HS-5 (cell line): ENCODE measurements at regions not wholly inside any gene's neighbourhood (a gene's known extent, or its start where the extent isn't known, plus 50 kb on each side); places are given as distances from the start of the nearest gene placed in this dataset.

ENCODE experiments used
- DNase-seq: peaks from one replicate; pipeline ENCODE4 v3.0.0-alpha.2; 2012; ENCODE audit warnings: low read depth

DNA sequence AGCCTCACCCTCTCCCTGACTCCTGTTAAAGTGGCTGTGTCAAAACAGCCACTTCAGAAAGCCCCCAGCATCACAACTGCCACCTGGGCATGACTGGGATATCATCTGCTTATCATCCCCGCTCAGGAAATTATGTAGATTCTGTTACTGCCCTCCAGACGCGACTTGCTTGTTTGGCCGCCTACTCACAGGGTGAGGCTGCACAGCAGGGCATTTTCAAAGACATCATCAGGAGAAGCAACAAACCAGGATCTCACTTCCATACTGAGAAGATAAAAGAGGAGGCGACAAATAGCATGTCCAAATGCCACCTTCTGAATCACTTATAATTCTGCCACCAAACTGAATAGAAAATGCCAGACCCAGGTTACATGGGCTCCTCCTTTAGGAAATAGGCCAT lies 94.8 kb downstream of the MIS18A start:
- no peak for DNase-seq

DNA sequence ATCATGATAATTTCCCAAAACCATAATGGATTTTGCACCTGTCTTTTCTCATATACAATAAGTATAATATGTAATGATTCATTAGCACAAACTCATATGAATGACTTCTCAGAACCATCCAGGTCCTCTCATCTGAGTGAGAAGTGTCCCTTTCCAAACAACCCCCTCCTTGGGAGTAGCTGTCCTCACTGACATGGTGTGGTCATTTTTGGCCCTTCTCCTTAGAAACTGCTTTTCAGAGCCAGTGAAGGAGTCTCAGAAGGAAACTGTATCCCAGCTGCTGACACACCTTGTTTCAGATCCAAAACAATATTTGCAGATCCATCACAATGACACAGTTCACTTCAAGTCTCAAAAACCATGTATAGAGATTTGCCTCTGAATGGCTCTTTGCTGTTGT lies 95.5 kb downstream of the MIS18A start:
- DNase-seq = no peak

DNA sequence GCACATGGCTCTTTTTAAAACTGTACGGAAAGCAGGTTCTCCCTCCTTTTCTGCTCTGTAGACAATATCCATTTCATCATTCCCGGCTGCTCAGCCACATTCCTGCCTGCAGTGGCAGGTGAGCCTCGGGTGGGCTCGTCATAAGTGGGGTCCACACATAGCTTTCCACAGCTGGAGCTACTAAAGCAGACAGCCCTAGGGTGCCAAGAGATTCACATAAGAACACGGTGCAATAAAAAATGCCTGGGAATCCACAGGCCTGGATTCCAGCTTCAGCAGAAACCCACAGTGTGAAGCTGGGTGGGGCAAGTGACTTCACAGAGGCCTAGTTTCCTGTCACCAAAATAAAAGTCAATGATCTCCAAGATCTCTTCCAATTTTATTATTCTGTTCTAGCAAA lies 96.4 kb downstream of the MIS18A start:
- DNase-seq = no peak

DNA sequence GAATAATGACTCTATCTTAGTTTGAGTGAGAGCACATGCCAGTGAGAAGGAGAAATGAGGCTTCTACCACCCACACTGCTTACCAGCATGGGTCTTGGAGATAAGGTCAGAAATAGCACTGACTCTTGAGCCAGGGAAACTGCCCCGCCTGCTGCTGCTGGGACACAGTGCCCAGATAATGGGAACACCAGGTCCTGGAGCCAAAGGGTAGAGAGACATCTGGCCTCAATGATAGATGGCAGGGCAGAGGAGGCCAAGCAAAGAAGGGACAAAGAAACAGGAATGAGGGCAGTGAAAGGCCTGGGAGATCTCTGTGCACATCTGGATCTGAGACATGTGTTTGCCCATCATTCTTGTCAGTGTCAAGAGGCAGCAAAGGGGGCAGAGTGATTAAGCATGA lies 97.4 kb downstream of the MIS18A start:
- no peak for DNase-seq

DNA sequence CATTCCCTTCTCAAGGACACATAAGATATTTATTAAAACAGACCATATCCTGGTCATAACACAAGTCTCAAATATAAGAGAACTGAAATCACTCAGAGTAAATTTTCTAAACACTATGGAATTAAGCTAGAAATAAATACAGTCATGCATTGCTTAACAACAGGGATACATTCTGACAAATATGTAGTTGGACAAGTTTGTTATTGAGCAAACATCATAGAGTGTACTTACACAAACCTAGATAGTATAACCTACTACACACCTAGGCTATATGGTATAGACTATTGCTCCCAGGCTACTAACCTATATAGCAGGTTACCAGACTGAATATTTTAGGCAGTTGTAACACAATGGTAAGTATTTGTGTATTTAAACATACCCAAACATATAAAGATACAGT lies 104.0 kb downstream of the MIS18A start:
- DNase-seq = no peak

DNA sequence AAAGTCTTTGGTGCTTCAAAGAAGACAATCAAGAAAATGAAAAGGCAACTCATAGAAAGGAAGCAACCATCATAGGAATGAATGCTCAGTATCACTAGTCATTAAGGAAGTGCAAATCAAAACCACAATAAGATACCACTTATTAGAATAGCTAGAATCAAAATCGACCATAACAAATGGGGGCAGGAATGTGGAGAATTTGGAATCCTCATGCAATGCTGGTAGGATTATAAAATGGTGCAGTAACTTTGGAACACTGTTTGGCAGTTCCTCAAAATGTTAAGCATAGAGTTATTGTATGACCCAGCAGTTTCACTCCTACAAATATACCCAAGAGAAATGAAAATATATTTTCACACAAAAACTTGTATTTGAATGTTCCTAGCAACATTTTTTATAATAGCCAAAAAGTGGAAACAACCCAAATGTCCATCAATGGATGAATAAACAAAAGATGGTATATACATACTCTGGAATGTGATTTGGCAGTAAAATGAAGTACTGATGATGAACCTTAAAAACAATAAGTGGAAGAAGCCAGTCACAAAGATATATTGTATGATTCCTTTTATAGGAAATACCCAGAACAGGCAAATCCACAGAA lies 105.6 kb downstream of the MIS18A start:
- no peak for DNase-seq

DNA sequence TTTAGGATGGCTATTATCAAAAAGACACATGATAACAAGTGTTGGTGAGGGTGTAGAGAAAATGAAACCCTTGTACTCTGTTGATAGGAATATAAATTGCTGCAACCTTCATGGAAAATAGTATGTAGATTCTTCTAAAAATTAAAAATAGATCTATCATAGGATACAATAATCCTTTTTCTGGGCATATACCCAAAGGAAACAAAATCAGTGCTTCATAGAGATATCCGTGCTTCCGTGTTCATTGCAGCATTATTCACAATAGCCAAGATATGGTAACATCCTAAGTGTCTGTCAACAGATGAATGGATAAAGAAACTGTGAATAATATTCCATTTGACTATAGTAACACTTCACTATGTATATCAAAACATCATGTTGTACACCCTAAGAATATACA lies 106.7 kb downstream of the MIS18A start:
- no peak for DNase-seq

DNA sequence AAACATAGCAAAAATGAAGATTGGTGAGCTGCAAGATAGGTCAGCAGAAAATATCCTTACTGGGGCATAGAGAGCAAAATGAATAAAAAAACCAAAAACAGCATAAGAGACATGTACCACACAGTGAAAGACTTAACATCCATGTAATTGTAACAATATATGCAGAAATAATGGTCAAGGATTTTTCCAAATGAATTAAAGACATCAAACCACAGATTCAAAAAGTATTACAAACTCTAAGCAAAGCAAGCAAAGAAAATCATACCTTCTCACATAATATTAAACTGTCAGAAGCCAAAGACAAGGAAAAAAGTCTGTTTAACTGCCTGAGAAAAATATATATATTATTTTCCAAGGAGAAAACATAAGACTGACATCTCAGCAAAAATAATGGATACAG lies 111.3 kb downstream of the MIS18A start:
- no peak for DNase-seq

DNA sequence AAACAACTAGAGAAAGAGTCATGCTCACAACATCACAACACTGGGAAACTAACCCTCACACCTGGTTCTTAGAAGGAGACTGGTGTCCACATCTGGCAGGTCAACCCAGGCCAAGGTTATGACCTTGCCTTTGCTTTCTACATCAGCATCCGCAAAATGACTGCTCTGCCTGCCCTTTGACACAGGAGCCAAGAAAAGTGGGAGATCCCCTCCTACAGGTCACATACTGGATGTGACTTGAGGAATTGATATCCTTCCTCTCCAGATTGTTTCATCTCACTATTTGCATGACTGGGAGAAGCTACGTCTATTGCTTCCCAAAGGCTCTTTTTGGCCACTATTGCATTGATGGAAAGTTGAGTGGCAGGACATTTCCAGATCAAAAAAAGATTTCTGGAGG lies 115.5 kb downstream of the MIS18A start:
- DNase-seq = no peak

DNA sequence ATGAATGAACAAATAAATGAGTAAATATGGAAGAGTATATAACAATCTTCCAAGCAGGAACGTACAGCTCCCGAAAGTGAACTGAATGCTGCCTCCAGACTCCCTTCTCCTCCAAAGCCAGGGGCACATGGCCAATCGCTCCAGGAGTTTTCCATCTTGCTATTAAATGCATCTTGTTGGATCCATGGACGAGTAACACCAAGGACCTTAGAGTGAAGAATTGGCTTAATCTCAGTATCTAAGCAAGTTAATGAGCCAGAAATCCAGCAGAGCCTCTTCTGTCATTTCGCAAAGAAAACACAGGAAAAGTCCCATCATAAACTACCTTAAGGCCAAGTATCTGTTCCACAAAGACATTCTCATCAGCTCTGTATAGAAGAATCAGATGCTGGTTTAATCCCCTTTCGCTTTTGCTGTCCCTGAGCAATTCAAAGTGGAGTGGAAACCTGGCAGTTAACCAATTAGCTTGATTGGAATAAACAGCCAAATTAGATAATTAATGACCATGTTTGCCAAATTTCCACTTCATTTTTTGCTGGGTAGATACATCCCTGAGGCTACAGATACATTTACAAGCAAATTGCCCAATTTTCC lies 116.0 kb downstream of the MIS18A start:
- no peak for DNase-seq

DNA sequence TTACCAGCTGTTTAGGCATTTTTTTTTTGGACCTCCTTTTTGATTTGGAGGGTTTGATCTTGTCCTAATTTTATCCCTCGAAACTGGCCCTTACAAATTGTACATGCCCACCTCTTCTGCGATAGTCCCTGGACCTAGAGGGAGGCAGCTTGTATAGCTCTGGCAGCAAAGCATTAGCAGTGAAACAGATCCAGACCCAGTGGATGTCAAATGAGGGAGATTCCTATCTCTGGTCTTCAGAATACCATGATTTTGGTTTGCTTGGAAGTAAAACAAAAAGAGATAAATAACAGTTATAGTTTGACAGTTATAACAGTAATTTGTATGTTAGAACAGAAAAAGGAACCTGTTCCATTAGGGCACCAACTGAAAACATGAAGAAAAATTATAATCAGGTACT lies 123.6 kb downstream of the MIS18A start:
- DNase-seq = no peak

DNA sequence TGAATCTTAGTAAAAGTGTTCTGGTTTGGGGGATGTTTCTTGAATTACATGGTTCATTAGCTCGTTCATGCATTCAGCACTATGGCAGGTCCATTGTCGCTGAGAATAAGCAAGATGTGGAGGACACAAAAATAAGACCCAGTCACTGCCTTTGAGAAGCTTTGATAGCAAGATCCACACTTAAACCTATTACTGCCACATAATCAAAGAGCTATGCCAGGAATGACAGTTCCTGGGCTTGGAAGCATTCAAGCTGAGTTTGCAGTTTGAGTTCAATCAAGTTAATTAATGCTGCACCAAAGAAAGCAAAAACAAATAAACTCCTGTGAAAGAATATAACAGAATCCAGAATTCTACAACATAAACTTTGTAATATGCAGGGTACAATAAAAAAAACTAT lies 131.8 kb downstream of the MIS18A start:
- no peak for DNase-seq

DNA sequence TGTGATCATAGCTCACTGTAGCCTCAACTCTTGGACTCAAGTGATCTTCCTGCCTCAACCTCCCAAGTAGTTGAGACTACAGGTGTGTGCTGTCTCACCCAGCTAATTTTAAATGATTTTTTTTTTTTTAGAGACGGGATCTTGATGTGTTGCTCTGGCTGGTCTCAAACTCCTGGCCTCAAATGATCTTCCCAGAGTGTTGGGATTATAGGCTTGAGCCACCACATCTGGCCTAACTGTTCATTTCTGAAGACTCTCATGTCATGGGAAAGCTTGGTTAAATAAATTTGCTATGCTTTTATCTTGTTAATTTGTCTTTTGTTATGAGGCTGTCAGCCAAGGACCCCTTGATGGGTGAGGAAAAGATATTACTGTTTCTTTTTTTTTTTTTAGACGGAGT lies 134.0 kb downstream of the MIS18A start:
- DNase-seq = no peak

DNA sequence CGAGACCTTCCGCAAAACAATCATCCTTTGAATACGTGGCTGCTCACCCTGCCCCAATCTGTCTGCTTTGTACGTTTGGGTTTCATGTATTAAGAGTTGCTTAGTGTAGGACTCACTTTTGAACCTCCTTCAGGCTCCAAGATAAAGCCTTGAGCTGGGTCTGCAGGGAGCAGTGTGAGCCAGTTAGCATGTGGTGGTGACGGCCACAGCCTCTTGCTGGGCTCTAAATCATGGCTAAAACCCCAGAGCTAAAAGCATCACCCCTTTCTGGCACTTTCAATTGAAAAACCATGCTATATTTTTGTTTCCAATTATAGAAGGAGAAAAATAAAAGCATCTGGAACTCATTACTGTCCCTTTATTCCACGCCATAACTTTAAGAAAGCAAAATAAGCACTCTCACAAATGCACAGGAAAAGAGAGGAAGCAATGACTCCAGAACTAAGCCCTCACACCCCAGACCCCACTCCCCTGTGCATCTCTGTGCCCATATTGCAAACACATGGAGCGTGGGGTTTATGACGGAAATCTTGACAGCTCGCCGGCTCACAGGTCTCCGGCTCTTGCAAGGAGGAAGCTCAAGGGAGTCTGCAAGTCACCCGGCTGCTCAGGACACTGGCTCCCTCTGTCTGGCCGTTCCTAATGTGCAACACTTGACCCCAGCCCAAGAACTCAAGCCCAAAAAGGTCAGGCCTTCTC lies 135.5 kb downstream of the MIS18A start:
- DNase-seq = no peak

DNA sequence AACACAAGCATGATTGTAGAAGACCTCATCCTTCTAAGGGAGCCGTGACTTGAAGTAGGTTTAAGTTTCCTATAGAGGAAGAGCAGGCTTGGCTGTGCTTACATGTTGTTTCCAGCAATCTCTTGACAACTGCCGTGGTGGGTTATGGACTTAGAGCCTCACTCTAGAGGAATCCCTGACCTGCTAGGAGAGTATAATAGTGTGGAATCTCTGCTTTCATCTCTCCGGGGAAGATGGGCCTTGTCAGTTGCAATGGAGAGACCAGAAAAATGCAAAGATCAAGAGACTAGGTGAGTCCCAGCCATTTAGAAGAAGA lies 137.6 kb downstream of the MIS18A start:
- DNase-seq = no peak

DNA sequence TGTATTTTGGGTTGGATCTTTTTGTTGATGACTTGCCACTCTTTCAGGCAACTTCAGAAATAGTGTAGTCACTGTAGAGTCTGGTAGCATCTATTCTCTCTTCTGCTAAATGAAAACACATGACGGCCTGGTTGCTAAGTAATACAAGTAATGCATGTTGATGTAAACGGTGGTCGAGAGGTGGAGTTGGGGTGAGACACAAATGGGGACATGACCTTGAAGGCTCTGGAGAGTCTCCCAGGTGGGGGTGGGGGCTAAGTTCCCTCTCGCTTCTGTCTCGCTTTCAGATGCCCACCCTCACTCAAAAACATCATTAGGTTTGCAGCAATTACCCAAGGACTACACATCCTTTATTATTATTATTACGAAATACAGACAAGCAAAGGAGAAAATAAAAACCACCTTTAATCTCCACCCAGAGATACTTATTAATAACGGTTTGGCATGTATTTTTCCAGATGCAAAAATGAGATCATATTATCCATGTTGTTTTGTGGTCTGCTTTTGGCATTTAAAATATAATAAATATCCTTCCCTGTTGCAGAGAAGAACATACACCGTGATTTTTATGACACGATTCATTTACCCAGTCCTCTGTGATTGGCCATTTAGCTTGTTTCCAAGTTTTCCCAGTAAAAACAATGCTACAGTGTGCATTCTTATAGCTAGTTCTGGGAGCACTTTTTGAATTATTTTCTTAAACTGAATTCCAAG lies 138.1 kb downstream of the MIS18A start:
- no peak for DNase-seq

DNA sequence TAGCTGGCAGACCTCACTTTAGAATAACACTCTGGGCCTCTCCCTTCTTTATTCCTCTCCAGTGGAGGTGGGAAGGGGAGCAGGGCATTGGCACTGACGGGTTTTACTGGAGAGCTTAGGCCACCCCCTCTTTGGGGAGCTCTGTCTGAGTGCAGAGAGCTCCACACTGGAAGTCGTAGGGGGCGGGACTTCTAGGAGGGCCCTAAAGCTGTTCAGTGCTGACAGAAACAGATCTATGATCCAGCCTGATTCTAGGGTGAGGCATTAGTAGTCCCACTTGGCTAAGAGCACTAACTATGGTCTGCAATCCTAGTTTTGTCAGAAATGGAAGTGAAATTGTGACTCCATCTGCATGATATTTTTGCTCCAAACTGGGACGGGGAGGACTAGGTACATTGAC lies 138.7 kb downstream of the MIS18A start:
- no peak for DNase-seq

DNA sequence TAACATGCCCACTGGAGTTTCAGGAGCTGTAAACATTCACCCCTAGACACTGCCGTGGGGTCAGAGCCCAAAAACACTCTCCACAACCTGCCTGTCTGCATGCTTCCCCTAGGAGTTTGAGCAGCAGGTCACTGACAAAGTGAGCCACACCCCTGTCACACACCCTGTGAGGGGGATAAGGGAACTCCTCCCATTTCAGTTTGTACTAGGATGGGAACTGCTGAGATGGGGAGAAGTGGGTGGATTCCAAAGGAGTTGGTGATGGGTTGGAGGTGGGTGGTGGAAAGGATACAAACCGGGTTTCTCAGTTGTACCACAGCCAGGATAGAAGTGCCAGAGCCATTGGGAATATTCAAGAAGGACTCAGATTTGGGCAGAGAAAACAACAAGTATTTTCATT lies 140.2 kb downstream of the MIS18A start:
- no peak for DNase-seq

DNA sequence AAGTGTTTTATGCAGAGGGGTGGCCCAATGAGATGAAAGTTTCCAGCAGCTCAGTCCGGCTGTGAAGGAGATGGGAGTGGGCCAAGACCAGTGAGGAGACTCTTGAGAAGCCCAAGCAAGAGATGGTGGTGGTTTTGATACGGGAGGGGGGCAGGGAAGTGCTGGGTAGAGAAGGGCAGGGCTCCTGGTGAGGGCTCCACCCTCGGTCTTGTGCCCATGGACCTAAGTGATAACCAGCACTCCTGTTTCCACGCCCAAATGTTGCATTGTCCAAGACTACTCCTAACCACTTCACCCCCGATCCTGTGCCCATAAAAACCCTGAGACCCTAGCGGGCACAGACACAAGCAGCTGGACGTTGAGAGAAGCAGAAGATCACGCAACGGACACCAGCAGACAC lies 140.9 kb downstream of the MIS18A start:
- DNase-seq = no peak

DNA sequence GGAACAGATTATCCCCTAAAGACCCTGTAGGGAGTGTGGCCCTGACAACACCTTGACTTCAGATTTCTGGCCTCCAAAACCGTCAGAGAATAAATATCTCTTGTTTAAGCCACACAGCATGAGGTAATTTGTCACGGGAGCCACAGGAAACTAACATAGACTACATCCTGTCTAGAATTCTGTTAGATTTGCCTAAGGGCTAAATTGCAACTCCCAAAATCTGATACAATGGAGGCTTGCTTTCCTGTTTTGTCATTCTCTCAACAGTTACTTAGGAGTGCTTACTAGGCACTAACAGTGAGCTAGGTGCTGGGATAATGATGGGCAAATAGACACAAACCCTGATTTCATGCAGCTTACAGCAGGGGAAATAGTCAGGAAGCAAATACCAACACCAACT lies 141.6 kb downstream of the MIS18A start:
- no peak for DNase-seq

DNA sequence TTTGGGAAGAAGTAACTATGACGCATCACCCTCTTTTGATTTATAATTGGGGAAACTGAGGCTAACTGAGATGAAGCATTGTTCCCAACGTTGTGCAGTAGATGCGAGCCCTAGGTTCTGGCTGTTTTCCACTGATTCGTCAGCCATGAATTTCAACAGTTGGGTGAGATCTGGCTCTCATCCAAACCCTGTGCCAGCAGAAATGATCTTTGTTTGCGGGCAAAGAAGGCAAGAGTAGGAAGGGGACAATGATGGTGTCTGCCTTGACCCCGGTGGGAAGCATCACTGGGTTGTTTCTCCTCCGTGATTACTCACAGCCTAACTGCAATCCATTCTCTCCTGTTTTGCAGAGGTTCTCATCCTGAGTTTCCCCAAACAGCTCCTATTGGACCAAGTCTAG lies 142.3 kb downstream of the MIS18A start:
- no peak for DNase-seq

DNA sequence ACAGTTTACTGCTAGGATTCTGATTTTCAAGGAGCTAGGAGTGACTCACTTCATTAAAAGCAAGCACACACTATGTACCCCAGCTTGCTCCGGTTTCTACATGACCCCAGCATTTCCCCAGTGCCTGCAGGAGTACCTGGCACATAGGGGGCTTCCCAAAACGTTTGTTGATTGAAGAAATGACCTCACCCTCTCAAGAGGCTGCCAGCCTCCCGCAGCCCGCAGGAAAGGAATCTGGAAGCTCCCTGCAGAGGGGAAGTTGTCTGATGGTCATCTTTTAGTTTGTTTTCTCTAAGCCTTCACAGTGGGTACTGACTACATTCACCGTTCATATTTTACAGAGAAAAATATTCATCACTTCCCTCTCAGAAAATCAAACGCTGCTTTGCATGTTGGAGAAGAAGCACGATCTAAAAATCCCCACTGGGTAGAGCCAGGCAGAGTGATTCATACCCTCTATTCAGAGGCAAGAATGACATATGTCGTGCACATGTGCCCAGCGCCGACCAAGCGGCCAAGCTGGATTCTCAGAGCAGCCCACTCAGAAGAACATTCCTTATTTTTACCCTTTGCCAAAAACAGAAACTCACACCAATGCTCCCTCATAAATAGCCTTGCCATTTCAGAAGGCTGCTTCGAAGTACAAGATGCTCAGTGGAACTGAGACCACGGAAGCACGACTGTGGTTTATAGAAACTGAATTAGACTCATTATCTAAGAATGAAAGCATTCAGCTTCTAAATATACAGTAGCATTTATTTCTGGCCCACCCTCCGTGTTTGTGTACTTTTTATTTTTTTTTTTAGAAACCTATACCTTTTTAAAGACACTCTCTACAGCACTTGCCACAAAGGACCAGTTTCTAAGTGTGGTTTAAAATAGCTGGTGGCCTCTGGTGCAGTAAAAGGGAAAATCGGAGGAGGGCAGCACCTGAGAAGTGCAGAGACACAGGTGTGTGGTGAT lies 143.2 kb downstream of the MIS18A start:
- DNase-seq = peak; percentile 79
